GM12878 (cell line): ENCODE measurements at regions not wholly inside any gene's neighbourhood (a gene's known extent, or its start where the extent isn't known, plus 50 kb on each side); places are given as distances from the start of the nearest gene placed in this dataset.

Source experiments
- ATF7 ChIP-seq: fragments of 450-650 bp; IDR thresholded peaks from 2 replicates; pipeline ENCODE4 v1.6.1; 2016; ENCODE audit warnings: low read depth, mild to moderate bottlenecking
- CTCF ChIP-seq, 3 experiments: IDR thresholded peaks in 2 of 3; conservative IDR thresholded peaks in 1 of 3; 2 replicates each; pipeline ENCODE4 v1.5.1; 2011; ENCODE audit warnings: low read depth in 3 of 3, low read length in 3 of 3, mild to moderate bottlenecking in 3 of 3, control low read depth in 2 of 3, moderate library complexity in 2 of 3, inconsistent platforms in 1 of 3, mixed read lengths in 1 of 3; ENCODE audit not compliant: control insufficient read depth in 2 of 3, insufficient read depth in 1 of 3; ENCODE audit errors: extremely low read depth in 1 of 3
- NFYB ChIP-seq: IDR thresholded peaks from 2 replicates; pipeline ENCODE4 v1.6.1; 2011; ENCODE audit warnings: low read depth, mild to moderate bottlenecking, low read length, improper control_type of control experiment, moderate library complexity; ENCODE audit not compliant: insufficient read depth

DNA sequence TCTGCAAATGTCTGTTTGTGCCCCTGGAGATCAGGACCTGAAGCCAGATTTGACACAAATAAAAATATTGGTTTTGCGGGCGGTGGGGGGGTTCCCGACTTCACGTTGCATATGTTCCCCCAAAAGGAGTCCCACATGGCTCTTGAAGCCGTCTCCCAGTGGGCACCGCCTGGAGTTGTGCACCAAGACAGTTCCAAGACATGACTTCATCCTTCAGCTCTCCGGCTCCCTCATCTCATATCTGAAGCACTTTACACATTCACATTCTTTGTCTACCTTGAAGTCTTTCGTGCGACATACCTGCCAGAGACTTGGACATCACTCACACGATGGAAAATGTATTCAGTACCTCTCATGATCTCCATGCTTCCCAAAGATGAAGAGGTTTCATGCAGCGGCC is 362.8 kb upstream of the FOXK1 start:
- TF ChIP-seq ATF7, result no peak
- no peak for TF ChIP-seq NFYB
- no peak for TF ChIP-seq CTCF (IDR thresholded peaks at IDR 0.05 in 2 of 3, conservative IDR thresholded peaks at IDR 0.05 in 1 of 3; ENCODE audit: control insufficient read depth in 2 of 3, extremely low read depth in 1 of 3, insufficient read depth in 1 of 3, low read depth in 3 of 3, low read length in 3 of 3)
